LNCAP (cell line): ENCODE measurements at regions not wholly inside any gene's neighbourhood (a gene's known extent, or its start where the extent isn't known, plus 50 kb on each side); places are given as distances from the start of the nearest gene placed in this dataset.

ENCODE experiments used
- TF ChIP-seq, protein P1 (sequence below): fragments of 450-650 bp; IDR thresholded peaks from 2 replicates; pipeline ENCODE4 v1.5.1; 2017; ENCODE audit warnings: mild to moderate bottlenecking

DNA sequence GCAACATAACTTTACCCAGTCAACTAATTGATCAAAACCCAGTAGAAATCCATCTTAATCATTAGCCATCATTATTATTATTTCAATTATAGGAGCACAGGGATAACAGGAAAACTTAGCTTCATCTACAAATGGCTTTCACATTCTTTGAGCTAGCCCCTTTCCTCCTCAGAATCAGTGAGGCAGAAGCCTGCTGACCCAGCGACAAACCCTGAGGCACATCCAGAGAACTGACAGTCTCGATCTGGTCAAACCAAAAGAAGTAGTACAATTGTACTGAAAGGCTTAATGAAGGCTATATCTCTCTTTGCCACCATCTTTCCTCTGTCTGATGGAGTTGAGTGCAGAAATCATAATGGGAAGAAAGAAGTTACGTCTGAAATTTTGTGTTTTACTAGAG is 109.8 kb upstream of the ARID2 start:
- TF ChIP-seq, protein P1, sequence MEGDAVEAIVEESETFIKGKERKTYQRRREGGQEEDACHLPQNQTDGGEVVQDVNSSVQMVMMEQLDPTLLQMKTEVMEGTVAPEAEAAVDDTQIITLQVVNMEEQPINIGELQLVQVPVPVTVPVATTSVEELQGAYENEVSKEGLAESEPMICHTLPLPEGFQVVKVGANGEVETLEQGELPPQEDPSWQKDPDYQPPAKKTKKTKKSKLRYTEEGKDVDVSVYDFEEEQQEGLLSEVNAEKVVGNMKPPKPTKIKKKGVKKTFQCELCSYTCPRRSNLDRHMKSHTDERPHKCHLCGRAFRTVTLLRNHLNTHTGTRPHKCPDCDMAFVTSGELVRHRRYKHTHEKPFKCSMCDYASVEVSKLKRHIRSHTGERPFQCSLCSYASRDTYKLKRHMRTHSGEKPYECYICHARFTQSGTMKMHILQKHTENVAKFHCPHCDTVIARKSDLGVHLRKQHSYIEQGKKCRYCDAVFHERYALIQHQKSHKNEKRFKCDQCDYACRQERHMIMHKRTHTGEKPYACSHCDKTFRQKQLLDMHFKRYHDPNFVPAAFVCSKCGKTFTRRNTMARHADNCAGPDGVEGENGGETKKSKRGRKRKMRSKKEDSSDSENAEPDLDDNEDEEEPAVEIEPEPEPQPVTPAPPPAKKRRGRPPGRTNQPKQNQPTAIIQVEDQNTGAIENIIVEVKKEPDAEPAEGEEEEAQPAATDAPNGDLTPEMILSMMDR = no peak

DNA sequence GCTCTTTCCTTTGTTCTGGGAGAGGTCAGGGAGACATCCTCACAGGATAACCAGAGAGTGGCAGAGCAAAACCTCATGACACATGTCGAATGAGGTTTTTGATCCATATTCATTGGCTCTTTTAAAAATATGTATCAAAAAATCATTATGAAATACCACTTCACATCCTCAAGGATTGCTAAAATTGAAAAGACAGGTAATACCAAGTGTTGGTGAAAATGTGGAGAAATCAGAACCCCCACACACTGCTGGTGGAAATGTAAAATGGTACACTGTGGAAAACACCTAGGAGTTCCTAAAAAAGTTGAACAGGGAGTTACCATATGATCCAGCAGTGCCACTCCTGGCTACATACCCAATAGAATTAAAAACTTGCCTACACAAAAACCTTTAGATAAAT is 107.8 kb upstream of the ARID2 start:
- TF ChIP-seq, protein P1 = no peak

DNA sequence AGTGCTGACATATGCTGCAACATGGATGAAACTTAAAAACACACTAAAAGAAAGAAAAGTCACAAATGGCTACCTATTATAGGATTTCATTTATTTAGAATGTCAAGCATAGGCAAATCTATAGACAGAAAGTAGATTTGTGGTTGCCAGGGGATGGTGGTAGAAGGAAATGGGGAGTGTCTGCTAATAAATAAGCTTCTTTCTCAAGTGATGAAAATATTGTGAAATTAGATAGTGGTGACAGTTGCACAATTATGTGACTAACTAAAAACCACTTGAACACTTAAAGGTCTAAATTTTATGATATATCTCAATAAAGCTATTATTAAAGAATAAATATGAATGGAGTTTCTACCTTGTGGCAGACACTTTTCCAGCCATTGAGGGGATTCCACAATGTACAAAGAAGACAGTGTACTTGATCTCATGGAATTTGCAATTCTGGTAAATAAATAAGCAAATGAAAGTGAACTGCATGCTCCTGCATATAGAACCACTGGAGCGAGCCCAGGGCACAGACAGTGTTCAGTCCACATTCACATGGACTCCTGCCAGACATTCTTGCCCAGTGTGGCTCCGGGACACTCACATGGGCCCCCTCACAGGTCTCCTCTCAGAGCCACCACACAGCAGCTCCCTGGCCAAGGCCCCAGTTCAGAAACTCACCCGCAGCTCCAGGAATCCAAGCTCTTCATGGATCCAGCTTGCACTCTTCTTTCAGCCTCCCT is 107.1 kb upstream of the ARID2 start:
- TF ChIP-seq, protein P1 = no peak

DNA sequence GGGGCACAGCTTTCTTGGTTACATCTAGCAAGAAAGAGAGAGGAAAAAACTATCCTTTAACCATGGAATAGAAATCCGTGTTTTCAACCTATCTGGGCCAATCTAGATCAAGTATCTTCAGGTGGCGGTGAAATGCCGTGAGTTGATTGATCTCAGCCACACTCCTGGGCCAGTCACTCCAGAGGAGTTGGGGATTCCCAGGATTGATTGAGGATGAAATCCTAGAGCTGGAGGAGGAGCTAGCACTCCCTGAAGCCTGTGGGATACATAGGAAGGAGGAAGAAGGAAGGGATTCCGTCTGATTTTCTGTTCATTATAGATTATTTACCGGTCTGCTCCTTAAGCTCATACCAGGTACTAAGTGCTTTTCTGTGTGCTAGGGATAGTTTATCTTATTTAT is 106.3 kb upstream of the ARID2 start:
- TF ChIP-seq, protein P1 = no peak

DNA sequence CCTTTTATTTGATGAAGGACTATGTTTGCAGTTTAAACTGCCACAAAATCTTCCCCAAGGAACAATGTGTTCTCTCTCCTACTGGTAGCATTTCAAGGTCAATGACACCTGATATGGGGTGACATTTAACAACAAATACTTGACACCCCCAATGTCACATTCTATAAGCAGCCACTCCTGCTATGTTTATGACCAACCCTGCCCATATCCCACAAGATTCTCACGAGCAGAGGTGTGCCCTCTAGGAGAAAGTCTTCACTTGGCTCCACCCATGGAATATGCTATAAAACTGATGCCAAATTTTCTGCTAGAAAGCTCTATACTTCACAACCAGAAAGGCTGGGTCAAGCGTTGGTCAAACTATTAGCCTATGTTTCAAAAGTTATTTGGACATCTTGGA is 105.6 kb upstream of the ARID2 start:
- TF ChIP-seq, protein P1 = no peak

DNA sequence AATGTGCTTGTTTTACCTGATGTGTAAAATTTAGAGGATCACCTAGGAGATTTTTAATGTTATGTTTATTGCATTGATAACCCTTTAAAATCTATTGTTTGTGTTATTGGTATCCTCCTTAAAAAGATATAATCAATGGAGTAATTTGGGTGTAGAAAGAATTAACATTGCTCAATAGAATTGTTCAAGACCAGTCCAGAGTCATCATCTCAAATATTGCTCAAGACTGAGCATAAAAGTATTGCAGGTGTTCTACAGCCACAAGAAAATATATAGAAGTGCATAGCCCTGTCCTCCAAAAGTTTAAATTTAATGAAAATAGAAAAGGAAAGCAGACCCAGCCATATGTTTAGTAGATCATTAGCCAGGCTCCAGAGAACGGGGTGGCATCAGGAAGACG is 102.5 kb upstream of the ARID2 start:
- TF ChIP-seq, protein P1 = no peak

DNA sequence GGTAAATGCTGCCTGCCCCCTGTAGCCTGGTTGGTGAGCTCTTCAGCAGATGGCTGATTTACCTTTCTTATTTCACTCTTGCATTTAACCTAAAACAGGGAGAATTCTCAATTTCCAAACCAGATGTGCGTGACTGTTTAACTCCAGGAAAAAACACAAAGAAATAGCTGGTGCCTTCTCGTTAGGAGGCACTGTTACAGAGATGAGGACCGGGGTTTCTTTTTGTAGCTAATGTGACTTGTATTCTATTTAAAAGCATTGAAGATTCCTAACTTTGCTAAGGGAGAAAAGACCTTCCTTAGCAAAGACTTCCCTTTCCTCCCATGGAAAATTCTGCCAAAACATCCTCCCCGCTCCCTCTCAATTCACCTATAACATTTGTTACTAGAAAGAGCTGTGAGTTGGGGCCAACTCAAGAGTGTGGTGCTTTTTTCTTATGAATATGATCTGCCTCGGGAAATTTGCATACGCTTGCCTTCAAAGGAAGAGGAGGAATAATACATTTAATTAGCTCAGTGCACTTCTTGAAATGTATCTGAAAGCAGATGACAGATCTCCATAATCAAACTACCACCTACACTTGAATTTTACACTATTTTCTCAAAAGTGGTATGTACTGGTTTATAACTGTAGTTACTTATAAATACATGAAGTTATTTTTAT is 102.0 kb upstream of the ARID2 start:
- TF ChIP-seq, protein P1 = no peak
